NCI-H1417 treated with DMSO at 0.1 percent for 48 hours (cell line): ENCODE measurements at regions not wholly inside any gene's neighbourhood (a gene's known extent, or its start where the extent isn't known, plus 50 kb on each side); places are given as distances from the start of the nearest gene placed in this dataset.
A peak's percentile ranks its signal among the peaks of the same experiment; 100 is the strongest.

Source experiments
- DNase-seq: peaks from one replicate; lab custom pipeline; 2025; lab: John Stamatoyannopoulos, UW

DNA sequence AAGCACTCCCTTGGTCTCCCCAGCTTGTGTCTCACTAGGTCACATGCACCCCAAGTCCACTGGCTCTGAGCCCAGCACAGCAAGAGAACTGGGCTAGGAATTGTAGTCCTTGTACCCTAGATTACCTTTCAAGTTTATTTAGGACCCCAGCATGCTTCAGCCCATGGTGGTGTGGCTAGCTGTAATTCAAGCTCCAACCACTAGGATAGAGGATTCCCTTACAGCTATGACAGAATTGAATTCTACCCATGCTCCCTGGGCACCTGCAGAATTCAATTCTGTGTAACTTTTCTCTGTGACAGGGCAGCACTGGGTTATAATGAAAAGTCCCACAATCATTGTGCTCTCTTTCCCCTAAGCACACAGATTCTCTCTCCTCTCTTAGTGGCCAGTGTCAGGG, 253.8 kb upstream of the DMD start:
- no peak for DNase-seq

GRCh38 chrX:33457102-33457501, 245.8 kb upstream of the DMD start:
- no peak for DNase-seq

- DNase-seq = no peak
Measured at GRCh38 chrX:33447285-33447684, 235.9 kb upstream of the DMD start.

DNA sequence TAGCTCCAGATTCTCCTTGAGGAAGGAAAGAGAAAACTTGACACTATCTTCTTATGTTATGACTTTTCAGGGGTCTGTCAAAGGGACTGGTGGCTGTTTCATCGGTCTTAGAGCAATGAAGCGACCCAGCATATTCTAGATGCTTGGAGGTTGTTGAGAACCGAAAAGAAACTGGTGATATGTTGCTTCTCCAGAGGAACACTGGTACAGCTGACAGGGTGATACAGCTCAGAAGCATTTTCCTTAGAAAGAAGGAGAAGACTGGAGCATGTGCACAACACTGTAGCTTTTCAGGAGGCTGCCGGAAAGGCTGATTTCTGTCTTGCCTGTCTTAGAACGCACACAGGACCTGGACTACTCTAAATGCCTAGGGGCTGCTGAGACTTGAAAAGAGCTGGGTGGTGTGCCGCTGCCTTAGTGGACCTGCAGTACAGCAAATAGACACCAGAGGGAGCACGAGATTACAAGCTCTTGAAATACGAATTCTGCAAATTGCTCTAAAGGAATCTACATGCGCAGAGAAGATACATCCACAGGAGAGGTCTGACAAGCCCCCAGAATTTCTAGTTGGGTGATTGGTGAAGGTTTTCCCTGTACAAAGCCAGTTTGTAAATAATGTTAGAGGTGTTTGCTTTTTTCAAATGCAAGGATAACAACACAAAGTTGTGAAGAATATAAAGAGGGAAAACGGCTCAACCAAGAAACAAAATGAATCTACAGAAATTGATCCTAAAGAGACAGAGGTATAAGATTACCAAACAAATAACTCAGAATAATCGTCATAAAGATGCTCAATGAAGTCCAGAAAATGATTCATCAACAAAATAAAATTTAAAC, 223.1 kb upstream of the DMD start:
- DNase-seq = peak; percentile 2

- no peak for DNase-seq
Measured at GRCh38 chrX:33416273-33416805, 205.0 kb upstream of the DMD start.

DNA sequence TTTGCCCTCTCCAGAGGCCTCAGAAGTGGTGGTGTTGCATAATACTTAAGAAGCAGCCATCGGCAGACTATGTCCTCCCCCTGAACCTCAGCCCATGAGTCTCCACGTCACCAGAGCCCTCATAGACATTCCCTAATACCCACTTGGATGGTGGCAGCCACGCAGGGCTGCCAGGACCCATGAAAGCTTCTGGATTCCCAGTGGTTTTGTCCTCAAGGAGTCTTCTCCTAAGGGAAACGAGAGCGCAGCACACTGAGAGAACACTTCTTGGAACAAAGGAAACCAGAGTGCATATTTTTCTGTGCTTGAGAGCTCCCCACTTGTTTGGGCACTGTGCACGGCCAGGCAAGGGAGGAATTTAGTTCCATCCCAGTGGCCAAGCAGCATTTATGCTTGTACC, 204.1 kb upstream of the DMD start:
- no peak for DNase-seq

GRCh38 chrX:33385546-33385945, 174.2 kb upstream of the DMD start:
- no peak for DNase-seq

GRCh38 chrX:33379839-33380238, 168.5 kb upstream of the DMD start:
- no peak for DNase-seq

DNA sequence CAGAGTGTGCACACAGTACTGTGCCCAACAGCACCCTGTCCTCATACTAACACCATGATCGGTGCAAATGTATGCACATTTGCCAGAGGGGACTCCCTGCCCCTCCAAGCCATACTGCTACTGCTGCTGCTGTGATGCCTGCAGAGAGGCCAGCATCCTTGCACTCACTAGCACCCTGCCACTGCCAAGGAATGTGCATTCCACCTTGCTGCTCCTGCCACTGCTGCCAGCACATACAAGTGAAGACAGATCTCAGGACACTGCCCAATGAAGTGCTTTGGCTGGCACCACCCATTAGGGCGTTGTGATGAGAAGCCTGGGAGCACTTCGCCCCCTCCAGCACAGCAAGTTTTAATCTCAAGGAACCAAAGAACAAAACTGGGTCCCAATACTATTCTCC, 146.3 kb upstream of the DMD start:
- no peak for DNase-seq

GRCh38 chrX:33339219-33339618, 127.9 kb upstream of the DMD start:
- peak; percentile 67 for DNase-seq

DNA sequence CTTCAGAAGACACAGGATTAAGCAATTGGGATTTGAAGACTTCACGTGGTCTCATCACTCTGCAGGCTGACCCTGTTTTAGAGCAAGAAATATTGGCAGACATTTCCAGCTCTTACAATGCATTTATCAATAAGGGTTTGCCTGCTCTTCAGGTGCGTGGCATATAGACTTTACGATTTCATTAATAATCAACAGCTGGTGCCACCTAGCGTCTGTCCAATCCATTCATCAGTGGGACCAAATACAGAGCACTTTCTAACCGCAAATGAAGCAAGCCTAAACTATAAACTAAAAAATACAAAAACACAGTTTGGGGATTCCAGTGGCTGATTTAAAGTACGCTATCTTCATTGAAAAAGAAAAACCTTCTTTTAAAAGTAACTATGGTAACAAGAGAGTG, 125.4 kb upstream of the DMD start:
- peak; percentile 69 for DNase-seq

GRCh38 chrX:33333271-33333670, 121.9 kb upstream of the DMD start:
- DNase-seq = no peak

DNA sequence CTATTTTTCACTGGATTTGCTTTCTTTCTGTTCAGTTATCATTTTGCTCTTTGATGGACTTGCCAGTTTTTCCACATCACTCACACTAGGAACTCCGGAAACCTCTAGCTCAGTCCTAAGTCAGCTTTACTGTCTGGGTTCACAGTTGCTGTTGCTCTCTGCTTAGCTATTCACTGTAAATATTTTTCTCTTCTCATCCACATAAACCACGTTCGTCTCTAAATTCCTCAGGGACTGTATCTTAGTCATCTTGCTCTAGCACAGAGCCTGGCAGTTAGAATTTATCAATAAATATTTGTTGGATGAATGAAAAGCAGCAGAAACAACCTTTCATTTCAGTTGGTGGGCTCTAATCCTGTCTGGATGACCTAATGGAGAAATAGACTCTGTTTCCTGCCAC, 119.4 kb upstream of the DMD start:
- DNase-seq = no peak

DNA sequence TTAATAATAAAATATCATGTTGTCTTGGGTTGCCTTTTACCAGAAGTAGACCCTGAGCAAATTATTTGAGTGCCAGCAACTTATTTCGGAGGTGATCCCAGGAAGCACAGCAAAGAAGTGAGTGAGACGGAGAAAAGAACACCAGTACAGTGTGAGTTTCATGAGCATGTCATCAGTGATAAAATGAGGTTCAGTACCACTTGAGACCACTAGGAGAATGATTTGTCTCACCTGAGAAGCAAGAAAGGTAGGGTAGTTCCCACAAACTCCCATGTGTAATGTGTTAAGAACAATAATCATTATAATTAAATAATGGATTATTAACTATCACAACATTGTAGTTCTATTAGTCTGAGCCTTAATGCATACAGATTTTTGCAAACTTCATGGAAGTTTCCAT, 112.8 kb upstream of the DMD start:
- no peak for DNase-seq

DNA sequence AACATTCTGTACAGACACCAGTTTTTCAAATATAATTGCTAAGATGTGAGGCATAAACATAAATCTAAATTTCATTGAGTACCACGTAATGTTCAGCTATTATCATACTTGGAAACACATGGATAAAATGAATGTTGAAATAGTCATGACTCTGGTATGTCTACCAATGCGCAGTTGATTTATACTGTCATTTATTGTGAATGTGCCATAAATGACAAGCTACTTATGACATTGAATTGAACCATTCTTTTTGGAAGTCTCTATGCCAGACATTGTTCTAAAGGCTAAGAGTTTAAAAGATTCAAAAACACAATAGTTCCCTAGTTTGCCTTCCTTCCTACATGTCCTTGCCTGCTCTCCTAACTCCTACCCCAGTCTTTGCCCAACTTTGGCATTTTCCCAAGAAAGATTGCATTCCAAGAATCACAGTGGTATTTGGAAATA, 96.6 kb upstream of the DMD start:
- DNase-seq = no peak

DNA sequence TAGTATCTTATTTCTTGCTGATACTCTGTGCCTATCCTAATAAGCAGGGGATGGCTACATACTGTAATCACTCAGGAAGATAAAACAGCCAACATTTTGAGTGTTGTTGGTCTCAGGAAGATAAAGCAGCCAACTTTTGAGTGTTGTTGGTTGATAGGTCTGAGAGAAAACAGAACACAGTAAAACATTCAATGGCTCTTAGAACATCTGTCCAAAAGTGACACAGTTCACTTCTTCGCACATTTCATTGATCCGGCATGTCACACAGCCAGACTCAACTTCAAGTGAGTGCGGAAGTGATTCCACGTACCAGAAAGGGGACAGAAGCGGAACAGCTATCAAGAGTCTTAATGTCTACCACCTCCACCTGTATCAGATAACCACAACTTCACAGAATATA, 87.3 kb upstream of the DMD start:
- no peak for DNase-seq

DNA sequence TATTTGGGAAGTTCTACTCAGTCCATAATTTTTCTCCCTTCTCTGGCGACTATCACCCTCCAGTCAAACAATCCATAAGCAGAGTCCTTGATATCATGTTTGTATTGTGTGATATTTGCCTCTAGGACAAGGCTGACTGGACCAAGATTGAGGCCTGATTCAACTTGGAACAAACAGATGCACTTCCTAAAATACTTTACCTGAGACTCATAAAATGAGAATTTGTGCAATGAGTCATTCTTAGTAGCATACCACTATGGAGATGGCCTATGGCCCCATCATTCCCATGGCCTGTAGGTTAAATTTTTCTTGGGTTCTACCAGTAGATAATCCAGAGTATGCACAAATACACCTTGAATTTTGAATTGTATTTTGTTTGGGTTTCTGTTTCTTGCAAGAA, 74.2 kb upstream of the DMD start:
- no peak for DNase-seq

GRCh38 chrX:33277046-33277445, 65.7 kb upstream of the DMD start:
- no peak for DNase-seq

- no peak for DNase-seq
Measured at GRCh38 chrX:33273535-33273934, 62.2 kb upstream of the DMD start.

GRCh38 chrX:33272986-33273385, 61.6 kb upstream of the DMD start:
- no peak for DNase-seq
